ENCODE measurements at regions not wholly inside any gene's neighbourhood (a gene's known extent, or its start where the extent isn't known, plus 50 kb on each side); places are given as distances from the start of the nearest gene placed in this dataset.

GRCh38 chr21:36245115-36245514 is 74.9 kb upstream of the MORC3 start:
- ChIA-PET POLR2A (no interaction called here), CTCF (interaction anchor here (2.6 kb wide), 1 partner anchor 16 kb away, joined by 7 read pairs; no protein-coding TSS in a partner anchor)
- no peaks in the 10 kb centered on the region for H4K20me1 ChIP-seq (ENCODE audit: insufficient read depth)
- H3K27ac ChIP-seq (ENCODE audit: low read depth in 2 of 2, low read length in 1 of 2), result no peak overlapping the region
- DNase-seq, result no peak
- no peak overlapping the region for H2AFZ ChIP-seq (ENCODE audit: low read depth)
- H3F3A ChIP-seq (replicated peaks; ENCODE audit: insufficient read depth), result no peaks in the 10 kb centered on the region
- no peak overlapping the region for H3K9ac ChIP-seq
- H3K9me3 ChIP-seq, result no peaks in the 10 kb centered on the region
- no peak overlapping the region for H3K4me2 ChIP-seq
- peaks cover 0 to 15% of the 10 kb centered on the region in 2 experiments for H3K36me3 ChIP-seq (replicated peaks in 1 of 2; ENCODE audit: control insufficient read depth in 1 of 2, insufficient read depth in 2 of 2, low read length in 1 of 2)
- H3K9me2 ChIP-seq, result no peaks in the 10 kb centered on the region
- H3K4me1 ChIP-seq (ENCODE audit: control insufficient read depth in 1 of 2, insufficient read depth in 2 of 2, low read depth in 1 of 2, low read length in 1 of 2), result no peaks in the 10 kb centered on the region
- WGBS (ENCODE audit: low lambda C conversion rate), result 94% methylated on average over 9 of the region's 24 CpGs
- TF ChIP-seq JUND (IDR thresholded peaks at IDR 0.05) (no peak), GATA2 (CRISPR knock-in tag; IDR thresholded peaks at IDR 0.05) (no peak), TEAD4 (IDR thresholded peaks at IDR 0.05; ENCODE audit: borderline replicate concordance, insufficient read depth) (no peak), SMC3 (IDR thresholded peaks at IDR 0.05; ENCODE audit: low read depth, low read length) (no peak), EP300 (IDR thresholded peaks at IDR 0.05; ENCODE audit: borderline replicate concordance in 1 of 2, low read depth in 1 of 2, low read length in 1 of 2) (no peak), EZH2phosphoT487 (IDR thresholded peaks at IDR 0.05; ENCODE audit: borderline replicate concordance, low read depth) (no peak), RXRA (IDR thresholded peaks at IDR 0.05; ENCODE audit: borderline replicate concordance, low read depth) (no peak)
- no peak overlapping the region for H3K4me3 ChIP-seq (ENCODE audit: low read depth in 2 of 2, low read length in 1 of 2)
- no peaks in the 10 kb centered on the region for H3K27me3 ChIP-seq (ENCODE audit: insufficient read depth)
- H3K79me2 ChIP-seq (ENCODE audit: insufficient read depth), result no peaks in the 10 kb centered on the region

DNA sequence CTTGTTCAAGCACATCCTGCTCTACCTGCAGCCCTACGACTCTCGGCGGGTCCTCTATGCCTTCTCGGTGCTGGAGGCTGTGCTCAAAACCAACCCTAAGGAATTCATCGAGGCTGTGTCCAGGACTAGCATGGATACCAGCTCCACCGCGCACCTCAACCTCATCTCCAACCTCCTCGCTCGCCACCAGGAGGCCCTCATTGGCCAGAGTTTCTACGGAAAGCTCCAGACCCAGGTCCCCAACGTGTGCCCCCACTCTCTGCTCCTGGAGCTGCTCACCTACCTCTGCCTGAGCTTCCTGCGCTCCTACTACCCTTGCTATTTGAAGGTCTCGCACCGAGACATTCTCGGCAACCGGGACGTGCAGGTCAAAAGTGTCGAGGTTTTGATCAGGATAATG is 74.3 kb upstream of the MORC3 start:
- CTCF ChIA-PET, result interaction anchor here (0.6 to 2.6 kb wide), 2 partner anchors 9 to 16 kb away, joined by 3 to 7 read pairs; no protein-coding TSS in a partner anchor
- Histone ChIP-seq H3K27ac (ENCODE audit: low read depth in 2 of 2, low read length in 1 of 2) (no peak overlapping the region), H3K9me3 (no peaks in the 10 kb centered on the region), H4K20me1 (ENCODE audit: insufficient read depth) (no peaks in the 10 kb centered on the region), H2AFZ (ENCODE audit: low read depth) (no peak overlapping the region), H3K9ac (no peak overlapping the region), H3K9me2 (no peaks in the 10 kb centered on the region), H3K4me2 (no peak overlapping the region), H3K27me3 (ENCODE audit: insufficient read depth) (no peaks in the 10 kb centered on the region), H3K79me2 (ENCODE audit: insufficient read depth) (no peaks in the 10 kb centered on the region), H3K4me3 (ENCODE audit: low read depth in 2 of 2, low read length in 1 of 2) (no peak overlapping the region), H3K36me3 (replicated peaks in 1 of 2; ENCODE audit: control insufficient read depth in 1 of 2, insufficient read depth in 2 of 2, low read length in 1 of 2) (peaks cover 0 to 15% of the 10 kb centered on the region in 2 experiments), H3K4me1 (ENCODE audit: control insufficient read depth in 1 of 2, insufficient read depth in 2 of 2, low read depth in 1 of 2, low read length in 1 of 2) (no peaks in the 10 kb centered on the region), H3F3A (replicated peaks; ENCODE audit: insufficient read depth) (no peaks in the 10 kb centered on the region)
- WGBS (ENCODE audit: low lambda C conversion rate), result 97% methylated on average over 17 of the region's 18 CpGs
- TF ChIP-seq MAX (IDR thresholded peaks at IDR 0.05; ENCODE audit: low read depth) (no peak), NRF1 (IDR thresholded peaks at IDR 0.05; ENCODE audit: low read depth, low read length) (no peak), USF2 (IDR thresholded peaks at IDR 0.05; ENCODE audit: borderline replicate concordance, low read depth, low read length) (no peak), REST (IDR thresholded peaks at IDR 0.05; ENCODE audit: low read depth, low read length) (no peak), TEAD4 (IDR thresholded peaks at IDR 0.05; ENCODE audit: borderline replicate concordance, insufficient read depth) (no peak), TAF1 (IDR thresholded peaks at IDR 0.05; ENCODE audit: borderline replicate concordance, low read depth, low read length) (no peak), IRF3 (IDR thresholded peaks at IDR 0.05; ENCODE audit: low read depth, low read length) (no peak), NFIC (IDR thresholded peaks at IDR 0.05; ENCODE audit: borderline replicate concordance) (no peak), FOXM1 (IDR thresholded peaks at IDR 0.05; ENCODE audit: low read depth) (no peak), RAD21 (IDR thresholded peaks at IDR 0.05; ENCODE audit: low read length) (no peak), SMC3 (IDR thresholded peaks at IDR 0.05; ENCODE audit: low read depth, low read length) (no peak), ELF1 (IDR thresholded peaks at IDR 0.05) (no peak), FOSL2 (IDR thresholded peaks at IDR 0.05; ENCODE audit: borderline replicate concordance, low read depth) (no peak), MEF2A (IDR thresholded peaks at IDR 0.05; ENCODE audit: borderline replicate concordance, low read depth) (no peak), TCF12 (IDR thresholded peaks at IDR 0.05) (no peak), FOXJ3 (CRISPR knock-in tag; IDR thresholded peaks at IDR 0.05) (no peak), RXRA (IDR thresholded peaks at IDR 0.05; ENCODE audit: borderline replicate concordance, low read depth) (no peak), EZH2phosphoT487 (IDR thresholded peaks at IDR 0.05; ENCODE audit: borderline replicate concordance, low read depth) (no peak)
- TF ChIP-seq, protein P1, sequence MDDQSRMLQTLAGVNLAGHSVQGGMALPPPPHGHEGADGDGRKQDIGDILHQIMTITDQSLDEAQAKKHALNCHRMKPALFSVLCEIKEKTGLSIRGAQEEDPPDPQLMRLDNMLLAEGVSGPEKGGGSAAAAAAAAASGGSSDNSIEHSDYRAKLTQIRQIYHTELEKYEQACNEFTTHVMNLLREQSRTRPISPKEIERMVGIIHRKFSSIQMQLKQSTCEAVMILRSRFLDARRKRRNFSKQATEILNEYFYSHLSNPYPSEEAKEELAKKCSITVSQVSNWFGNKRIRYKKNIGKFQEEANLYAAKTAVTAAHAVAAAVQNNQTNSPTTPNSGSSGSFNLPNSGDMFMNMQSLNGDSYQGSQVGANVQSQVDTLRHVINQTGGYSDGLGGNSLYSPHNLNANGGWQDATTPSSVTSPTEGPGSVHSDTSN (IDR thresholded peaks at IDR 0.05), result no peak
- no peak for DNase-seq
- POLR2A ChIA-PET, result no interaction called here

Data from SK-N-SH (cell line).